GM18873 (cell line): ENCODE measurements at regions not wholly inside any gene's neighbourhood (a gene's known extent, or its start where the extent isn't known, plus 50 kb on each side); places are given as distances from the start of the nearest gene placed in this dataset.
A peak's percentile ranks its signal among the peaks of the same experiment; 100 is the strongest.
"Not testable (repeated sequence)": the region's sequence is repeated elsewhere in the genome, so short reads cannot be mapped to it uniquely, and the experiment has no call there.

Source experiments
- ATAC-seq: cut with Tn5 transposase; IDR thresholded peaks from one replicate; pipeline ENCODE4 v1.9.1; 2021; ENCODE audit warnings: mild to moderate bottlenecking, moderate library complexity, moderate number of reproducible peaks; ENCODE audit not compliant: unreplicated experiment, low FRiP score

- no peak for ATAC-seq
Measured at GRCh38 chr7:32659853-32660252, 164.6 kb downstream of the AVL9 start.

- peak; percentile 60 for ATAC-seq
Measured at GRCh38 chr7:32658467-32658869, 163.2 kb downstream of the AVL9 start.

- no peak for ATAC-seq
Measured at GRCh38 chr7:32658034-32658433, 162.7 kb downstream of the AVL9 start.

- not testable (repeated sequence) for ATAC-seq
Measured at GRCh38 chr7:32654549-32654948, 159.3 kb downstream of the AVL9 start.

- ATAC-seq: not testable (repeated sequence)
Measured at GRCh38 chr7:32650356-32650755, 155.1 kb downstream of the AVL9 start.

GRCh38 chr7:32648408-32649156 is 153.3 kb downstream of the AVL9 start:
- ATAC-seq: no peak

GRCh38 chr7:32645255-32645654 is 150.0 kb downstream of the AVL9 start:
- not testable (repeated sequence) for ATAC-seq

- no peak for ATAC-seq
Measured at GRCh38 chr7:32643194-32643593, 147.9 kb downstream of the AVL9 start.

GRCh38 chr7:32639122-32639521 is 143.8 kb downstream of the AVL9 start:
- no peak for ATAC-seq

GRCh38 chr7:32638479-32639121 is 143.3 kb downstream of the AVL9 start:
- ATAC-seq: not testable (repeated sequence)
